ENCODE measurements at regions not wholly inside any gene's neighbourhood (a gene's known extent, or its start where the extent isn't known, plus 50 kb on each side); places are given as distances from the start of the nearest gene placed in this dataset.

- FAIRE-seq = no peak
Observed at GRCh38 chr3:115513416-115513800, 109.9 kb upstream of the GAP43 start.

DNA sequence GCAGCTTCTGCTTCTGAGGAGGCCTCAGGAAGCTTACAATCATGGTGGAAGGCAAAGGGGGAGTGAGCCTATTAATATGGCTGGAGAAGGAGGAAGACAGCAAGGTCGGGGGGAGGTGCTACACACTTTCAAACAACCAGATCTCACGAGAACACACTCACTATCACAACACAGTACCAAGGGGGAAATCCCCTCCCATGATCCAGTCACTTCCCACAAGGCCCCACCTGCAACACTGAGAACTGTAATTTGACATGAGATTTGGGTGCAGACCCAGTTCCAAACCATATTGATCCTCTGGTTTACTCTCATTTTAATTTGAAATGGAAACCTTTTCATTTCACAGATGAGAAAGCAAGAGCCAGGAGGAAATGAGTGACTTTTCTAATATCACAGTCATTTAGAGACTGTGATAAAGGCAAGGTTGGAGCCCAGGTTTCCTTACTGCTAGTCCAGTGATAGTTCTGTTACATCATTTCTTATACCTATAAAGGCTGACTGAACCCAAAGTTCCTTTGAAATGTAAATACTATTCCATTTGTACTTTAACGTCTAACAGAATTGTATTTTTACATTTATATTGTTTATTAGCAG is 105.8 kb upstream of the GAP43 start:
- no peak for FAIRE-seq
- no peak for DNase-seq (ENCODE audit: insufficient read length, low spot score)
- TF ChIP-seq, protein P1, sequence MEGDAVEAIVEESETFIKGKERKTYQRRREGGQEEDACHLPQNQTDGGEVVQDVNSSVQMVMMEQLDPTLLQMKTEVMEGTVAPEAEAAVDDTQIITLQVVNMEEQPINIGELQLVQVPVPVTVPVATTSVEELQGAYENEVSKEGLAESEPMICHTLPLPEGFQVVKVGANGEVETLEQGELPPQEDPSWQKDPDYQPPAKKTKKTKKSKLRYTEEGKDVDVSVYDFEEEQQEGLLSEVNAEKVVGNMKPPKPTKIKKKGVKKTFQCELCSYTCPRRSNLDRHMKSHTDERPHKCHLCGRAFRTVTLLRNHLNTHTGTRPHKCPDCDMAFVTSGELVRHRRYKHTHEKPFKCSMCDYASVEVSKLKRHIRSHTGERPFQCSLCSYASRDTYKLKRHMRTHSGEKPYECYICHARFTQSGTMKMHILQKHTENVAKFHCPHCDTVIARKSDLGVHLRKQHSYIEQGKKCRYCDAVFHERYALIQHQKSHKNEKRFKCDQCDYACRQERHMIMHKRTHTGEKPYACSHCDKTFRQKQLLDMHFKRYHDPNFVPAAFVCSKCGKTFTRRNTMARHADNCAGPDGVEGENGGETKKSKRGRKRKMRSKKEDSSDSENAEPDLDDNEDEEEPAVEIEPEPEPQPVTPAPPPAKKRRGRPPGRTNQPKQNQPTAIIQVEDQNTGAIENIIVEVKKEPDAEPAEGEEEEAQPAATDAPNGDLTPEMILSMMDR (IDR thresholded peaks at IDR 0.05; ENCODE audit: insufficient read depth, missing control alignments) = no peak

More at GRCh38 chr3:115513416-115513800, 109.9 kb upstream of the GAP43 start:
- TF ChIP-seq, protein P1 (IDR thresholded peaks at IDR 0.05; ENCODE audit: insufficient read depth, missing control alignments) = no peak
- DNase-seq (ENCODE audit: insufficient read length, low spot score) = no peak

DNA sequence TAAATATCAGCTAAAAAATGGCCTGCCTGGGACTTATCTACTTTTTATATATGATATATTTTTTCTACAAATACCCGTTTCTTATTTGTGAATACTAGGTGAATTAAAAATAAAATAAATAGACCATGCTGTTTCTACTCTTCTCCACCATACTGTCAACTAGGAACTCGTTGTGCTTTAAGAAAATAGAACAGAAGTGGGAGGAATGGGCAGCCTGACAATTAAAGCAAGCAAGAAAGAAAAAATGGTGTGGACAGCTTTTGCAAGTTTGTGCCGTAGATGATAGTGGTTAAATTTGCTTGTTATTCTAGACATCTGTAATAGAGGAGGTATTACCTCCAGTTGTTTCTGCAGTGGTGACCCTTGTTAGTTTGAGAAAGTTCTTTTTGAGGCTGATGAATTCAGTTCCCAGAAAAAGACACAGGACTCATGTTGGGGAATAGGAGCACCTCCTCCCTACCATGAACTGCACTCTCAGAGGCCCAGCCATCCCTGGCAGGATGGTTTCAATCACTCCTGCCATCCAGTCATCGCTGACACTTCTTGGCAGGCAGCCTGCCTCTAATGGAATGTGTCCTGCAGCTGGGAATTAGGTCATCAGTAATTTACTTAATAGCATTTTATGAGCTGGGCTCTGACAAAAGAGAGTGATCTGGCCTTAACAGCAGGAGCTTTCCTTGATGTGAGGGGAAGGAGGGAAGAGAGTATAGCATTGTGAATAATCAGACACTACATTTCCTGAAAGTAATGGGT is 105.0 kb upstream of the GAP43 start:
- DNase-seq (ENCODE audit: insufficient read length, low spot score) = no peak
- no peak for FAIRE-seq
- TF ChIP-seq, protein P1 (IDR thresholded peaks at IDR 0.05; ENCODE audit: insufficient read depth, missing control alignments) = no peak

DNA sequence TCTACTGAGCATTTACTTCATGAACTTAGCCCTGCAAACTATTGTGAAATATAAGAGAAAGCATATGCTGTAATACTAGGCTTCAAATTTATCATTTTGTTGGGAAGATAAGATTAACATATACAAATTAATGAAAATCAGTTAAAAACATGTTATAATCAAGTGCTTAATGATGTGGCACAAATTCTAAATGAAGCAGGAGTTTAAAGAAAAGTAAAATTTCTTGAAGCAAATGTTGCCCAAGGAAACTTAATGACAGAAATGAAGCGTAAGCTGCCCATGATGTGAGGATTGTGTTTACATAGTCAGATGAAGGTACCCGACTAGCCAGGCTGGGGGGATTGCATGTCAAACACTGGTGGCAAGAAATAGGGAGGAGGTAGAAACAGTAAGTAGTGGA is 103.1 kb upstream of the GAP43 start:
- no peak for FAIRE-seq

GRCh38 chr3:115520651-115521245 is 102.6 kb upstream of the GAP43 start:
- DNase-seq (ENCODE audit: insufficient read length, low spot score) (no peak), FAIRE-seq (no peak)
- TF ChIP-seq, protein P1 (IDR thresholded peaks at IDR 0.05; ENCODE audit: insufficient read depth, missing control alignments) = no peak

More for the DNA sequence above, 103.1 kb upstream of the GAP43 start:
- no peak for DNase-seq (ENCODE audit: insufficient read length, low spot score)
- TF ChIP-seq, protein P1 (IDR thresholded peaks at IDR 0.05; ENCODE audit: insufficient read depth, missing control alignments) = no peak

DNA sequence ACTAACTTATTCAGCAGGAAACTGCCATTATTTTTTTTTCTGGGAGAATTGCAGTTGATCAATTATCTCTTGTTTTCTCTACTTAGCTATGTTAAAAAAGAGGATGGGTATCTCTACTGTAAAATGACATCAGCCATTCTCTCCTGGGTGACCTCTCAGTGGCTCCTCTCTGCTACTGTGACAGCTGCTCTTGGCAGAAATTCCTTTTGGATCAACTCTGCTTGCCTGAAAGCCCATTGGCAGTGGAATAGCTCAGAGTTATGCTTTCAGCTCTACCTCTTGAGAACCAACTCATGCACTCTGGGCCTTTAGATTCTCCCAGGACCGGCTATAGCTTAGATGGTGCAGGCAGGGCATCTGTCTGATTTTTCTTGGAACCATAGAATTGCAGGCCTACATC is 99.9 kb upstream of the GAP43 start:
- no peak for FAIRE-seq
- DNase-seq (ENCODE audit: insufficient read length, low spot score) = no peak
- TF ChIP-seq, protein P1 (IDR thresholded peaks at IDR 0.05; ENCODE audit: insufficient read depth, missing control alignments) = no peak

- TF ChIP-seq, protein P1 (IDR thresholded peaks at IDR 0.05; ENCODE audit: insufficient read depth, missing control alignments) = no peak
- DNase-seq (ENCODE audit: insufficient read length, low spot score) (no peak), FAIRE-seq (no peak)
Observed at GRCh38 chr3:115524549-115524948, 98.8 kb upstream of the GAP43 start.

All from D721Med (cell line).